CD4-positive, alpha-beta T cell treated with Interleukin-4 for 1 hour (primary cell): ENCODE measurements at regions not wholly inside any gene's neighbourhood (a gene's known extent, or its start where the extent isn't known, plus 50 kb on each side); places are given as distances from the start of the nearest gene placed in this dataset.
A peak's percentile ranks its signal among the peaks of the same experiment; 100 is the strongest.

ENCODE experiments used
- DNase-seq, 2 donors: peaks; one replicate each; pipeline ENCODE4 v3.0.0-alpha.2; 2020 to 2022

- DNase-seq, result peak in 1 of 2 donors; percentile 41
These were observed 178.8 kb downstream of the ACKR3 start for GRCh38 chr2:236748385-236748784.

DNA sequence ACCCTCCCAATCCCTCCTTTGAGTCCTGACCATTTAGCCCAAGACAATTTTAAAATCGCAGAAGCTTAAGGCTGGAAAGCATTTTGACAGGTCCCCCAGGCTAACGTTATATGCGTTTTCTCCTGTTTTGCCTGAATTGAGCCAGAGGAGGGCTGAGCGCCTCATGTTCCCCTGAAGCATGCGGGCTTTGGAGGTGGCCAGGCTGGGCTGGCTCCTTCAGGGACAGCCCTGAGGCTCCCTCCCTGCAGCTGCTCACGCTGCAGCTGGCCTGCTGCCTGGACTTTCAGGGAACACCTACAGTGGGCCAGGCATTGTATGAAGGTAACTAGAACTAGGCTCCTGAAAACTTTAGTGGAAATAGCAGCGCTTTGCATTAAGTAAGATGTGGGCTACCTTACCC, 179.2 kb downstream of the ACKR3 start:
- no peak for DNase-seq

DNA sequence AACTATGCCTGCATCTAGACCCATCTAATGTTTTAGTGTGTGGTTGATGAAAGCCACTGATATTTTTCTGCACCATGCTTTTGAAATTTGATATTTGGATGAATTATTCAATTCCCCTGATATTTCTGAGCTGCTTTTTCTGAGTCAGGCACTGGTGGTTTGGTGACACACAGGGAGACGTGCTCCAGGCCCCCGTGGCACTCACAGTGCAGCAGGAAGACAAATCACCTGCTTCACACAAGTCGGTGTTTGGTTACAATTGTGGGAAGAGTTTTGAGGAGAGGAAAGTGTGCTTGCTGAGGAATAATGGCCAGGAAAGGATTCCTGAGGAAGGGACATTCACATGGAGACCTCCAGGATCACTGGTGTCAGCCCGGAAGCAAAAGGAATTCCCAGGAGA, 179.7 kb downstream of the ACKR3 start:
- no peak for DNase-seq

DNA sequence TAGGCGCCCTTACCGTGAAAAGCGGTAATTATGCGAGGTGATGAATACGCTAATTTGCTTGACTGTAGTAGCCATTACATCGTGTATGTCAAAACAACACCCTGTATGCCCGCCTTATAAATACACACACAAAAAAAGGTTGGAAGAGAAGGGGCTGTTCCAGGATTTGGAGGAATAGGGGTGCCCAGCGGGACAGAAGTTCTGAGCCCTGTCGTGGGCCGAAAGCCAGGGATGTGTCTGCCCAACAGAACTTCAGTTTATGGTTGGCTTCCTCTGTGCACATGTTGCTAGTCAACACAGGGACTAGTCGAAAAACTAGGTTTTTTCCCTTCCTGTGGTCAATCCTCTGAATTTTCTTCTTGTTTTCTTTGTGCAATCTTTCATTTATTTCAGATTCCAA, 182.5 kb downstream of the ACKR3 start:
- no peak for DNase-seq

DNA sequence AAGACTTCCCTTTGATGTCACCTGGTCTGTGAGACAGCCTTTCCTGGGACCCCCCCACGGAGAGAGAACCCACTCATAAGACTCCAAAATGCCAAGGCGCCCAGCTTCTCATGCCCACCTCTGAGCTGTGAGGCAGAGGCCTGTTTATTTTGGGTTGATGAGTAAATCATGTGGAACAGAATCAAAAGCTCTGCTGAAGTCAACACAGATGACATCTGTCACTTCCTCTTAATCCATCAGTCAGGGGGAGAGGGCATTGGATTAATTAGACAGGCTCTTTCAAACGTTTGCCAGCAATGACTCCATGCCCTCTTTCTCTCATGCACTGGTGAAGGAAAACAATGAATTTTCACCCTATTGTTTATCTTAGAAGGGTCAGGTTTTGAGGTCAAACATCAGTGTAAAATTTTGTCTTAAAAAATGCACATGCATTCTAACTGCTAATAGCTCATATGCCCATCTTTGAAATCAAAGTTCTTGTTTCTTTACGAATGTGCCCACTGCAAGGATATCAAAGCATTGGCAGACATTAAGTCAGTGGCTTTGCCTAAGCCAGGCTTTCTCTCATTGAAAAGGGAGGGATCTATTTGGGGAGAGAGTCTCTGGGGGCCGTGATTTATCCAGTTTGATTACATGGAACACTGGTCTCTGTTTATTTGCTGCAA, 184.1 kb downstream of the ACKR3 start:
- DNase-seq, result no peak

DNA sequence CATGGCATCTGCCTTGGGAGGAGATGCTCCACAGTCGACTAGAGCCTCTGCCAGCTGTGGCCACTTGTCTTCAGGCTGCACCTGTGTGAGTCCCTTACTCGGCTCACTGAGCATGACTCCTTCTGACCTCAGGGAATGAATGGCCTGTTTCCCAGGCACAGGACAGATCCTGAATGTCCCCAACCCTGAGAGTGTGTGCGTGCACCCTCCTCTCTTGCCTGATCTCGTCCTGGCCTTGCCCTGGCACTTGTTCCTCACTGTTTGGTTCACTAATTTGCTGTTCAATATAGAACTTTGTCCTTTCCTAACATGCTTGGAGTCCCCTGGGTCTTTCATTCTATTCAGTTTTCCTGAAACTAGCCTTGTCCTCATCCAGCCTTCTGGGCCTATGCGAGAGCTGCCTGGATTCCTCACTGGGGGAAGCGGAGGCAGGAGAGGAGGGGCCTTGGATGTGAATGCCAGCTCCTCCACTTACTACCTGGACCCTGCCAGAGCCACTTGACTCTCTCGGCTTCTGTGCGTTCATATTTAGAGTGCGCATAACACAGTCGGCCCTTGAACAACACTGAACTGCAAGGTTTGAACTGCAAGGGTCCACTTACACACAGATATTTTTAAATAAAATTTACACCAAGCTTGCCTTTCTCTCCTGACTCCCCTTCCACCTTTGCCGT, 184.8 kb downstream of the ACKR3 start:
- no peak for DNase-seq

- DNase-seq, result no peak
These were observed 185.7 kb downstream of the ACKR3 start for GRCh38 chr2:236755278-236755840.

GRCh38 chr2:236758406-236758805, 188.8 kb downstream of the ACKR3 start:
- DNase-seq, result no peak

GRCh38 chr2:236760246-236760645, 190.6 kb downstream of the ACKR3 start:
- DNase-seq, result no peak

DNA sequence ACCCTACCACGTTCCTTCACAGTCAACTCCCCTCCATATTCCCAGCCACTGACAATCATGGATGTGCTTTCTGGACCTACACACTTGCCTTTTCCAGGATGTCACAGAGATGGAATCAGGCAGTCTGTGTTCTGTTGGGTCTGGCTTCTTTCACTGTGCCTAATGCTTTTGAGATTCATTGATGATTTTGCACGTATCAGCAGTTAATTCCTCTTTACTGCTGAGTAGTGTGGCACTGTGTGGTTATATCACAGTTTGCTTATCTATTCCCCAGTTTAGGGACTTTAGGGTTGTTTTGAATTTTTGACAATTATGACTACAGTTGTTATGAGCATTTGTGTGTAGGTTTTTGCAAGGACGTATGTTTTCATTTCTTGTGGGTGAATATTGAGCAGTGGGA, 191.7 kb downstream of the ACKR3 start:
- no peak for DNase-seq

- DNase-seq, result no peak
These were observed 193.0 kb downstream of the ACKR3 start for GRCh38 chr2:236762628-236763027.

DNA sequence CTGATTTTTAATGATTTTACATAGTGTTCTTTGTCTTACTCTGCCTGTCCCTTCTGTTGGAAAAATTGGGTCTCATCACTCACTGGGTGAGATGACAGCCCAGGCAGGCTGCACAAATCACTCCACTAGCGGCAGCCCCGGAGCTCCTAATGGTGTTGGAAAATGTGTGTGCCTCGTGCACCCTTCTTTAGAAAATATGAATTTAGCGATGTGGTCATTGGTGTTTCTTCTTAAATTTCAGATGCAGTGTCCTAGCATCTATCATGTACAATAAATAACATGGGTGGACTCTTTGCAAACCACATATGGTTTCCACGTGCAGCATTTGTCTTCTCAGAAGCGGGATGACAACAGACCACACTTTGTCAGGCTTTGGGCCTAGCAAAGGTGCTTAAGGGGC, 194.2 kb downstream of the ACKR3 start:
- no peak for DNase-seq

DNA sequence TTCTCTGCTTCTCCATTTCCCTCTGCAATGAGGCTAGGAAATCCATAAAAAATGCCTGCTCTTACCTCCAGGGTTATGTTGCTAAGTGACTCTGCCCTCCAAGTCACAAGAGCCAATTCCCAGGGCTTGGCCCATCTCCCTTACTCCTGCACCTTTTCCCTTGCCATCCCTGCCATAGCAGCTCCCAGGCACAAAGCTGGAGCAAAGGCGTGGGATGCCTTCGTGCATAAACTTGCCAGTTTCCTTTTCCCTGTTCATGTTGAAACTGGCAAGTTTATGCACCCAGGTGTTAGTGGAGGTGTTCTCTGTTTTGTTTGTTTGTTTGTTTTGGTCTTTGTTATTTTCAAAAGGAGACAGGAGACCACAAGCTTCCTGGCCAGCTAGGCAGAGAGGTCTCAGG, 195.1 kb downstream of the ACKR3 start:
- DNase-seq, result no peak

GRCh38 chr2:236765478-236765877, 195.9 kb downstream of the ACKR3 start:
- DNase-seq, result no peak

DNA sequence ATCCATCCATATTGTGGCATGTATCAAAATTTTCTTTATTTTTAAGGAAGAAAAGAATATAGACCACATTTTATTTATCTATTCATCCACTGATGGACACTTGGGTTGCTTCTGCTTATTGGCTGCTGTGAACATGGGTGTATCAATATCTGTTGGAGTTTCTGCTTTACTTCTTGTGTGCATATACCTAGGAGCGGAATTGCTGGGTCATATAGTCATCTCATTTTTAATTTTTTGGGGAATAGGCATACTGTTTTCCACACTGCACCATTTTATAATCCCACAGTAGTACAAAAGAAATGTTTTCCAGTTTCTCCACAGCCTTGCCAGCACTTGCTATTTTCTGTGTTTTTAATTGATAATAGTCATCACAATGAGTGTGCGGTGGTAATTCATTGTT, 197.2 kb downstream of the ACKR3 start:
- no peak for DNase-seq

DNA sequence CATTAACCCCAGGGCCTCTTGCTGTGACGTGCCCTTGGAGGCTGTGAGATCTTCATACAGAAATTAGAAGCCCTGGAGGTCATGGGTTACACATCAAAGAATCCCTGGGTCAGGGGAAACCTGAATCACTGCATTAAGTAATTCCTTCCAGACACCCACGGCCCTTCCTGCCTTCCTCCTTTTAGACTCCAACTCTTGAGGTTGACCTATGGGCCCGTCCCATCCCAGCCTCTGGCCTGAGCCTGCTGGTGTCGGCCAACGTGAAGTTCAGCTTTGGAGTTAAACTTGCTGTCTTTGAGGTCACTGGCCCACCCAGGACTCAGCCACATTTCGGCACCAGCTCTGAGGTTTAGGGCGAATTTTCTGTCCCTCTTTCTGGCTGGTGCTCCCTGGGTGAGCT, 198.3 kb downstream of the ACKR3 start:
- DNase-seq, result no peak

DNA sequence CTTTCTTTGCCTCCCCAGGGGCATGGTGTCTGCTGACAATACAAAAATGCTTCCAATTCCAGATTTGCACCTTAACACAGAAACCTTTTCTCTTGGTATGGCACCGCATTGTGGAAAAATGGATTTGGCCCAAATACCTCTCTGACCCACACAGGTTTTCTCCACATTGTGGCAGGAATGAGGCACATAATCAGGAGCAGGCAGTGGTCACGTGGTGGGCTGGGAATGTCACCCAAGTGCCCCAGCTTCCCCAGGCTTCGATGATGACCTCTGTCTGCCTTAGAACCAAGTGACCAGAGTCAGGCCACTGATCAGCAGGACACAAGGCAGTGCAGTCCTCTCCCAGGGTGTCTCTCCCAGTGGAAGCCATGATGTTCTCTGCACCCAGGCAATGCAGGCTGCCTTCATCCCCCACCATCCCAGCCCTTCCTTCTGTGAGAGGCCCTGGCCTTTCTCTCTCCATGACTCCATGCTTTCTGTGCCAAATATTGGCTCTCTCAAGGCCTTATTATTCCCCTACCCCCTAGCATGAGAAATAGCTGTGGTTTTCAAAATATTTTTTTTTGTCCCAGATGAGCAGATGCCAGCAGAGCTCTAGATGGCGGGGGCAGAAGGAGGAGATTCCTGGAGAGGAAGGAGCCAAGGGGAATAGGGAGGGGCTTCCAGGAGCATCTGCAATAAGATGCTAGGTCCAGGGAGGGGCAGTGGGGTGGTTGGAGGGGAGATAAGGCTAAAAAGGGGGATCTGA, 198.9 kb downstream of the ACKR3 start:
- DNase-seq, result no peak

DNA sequence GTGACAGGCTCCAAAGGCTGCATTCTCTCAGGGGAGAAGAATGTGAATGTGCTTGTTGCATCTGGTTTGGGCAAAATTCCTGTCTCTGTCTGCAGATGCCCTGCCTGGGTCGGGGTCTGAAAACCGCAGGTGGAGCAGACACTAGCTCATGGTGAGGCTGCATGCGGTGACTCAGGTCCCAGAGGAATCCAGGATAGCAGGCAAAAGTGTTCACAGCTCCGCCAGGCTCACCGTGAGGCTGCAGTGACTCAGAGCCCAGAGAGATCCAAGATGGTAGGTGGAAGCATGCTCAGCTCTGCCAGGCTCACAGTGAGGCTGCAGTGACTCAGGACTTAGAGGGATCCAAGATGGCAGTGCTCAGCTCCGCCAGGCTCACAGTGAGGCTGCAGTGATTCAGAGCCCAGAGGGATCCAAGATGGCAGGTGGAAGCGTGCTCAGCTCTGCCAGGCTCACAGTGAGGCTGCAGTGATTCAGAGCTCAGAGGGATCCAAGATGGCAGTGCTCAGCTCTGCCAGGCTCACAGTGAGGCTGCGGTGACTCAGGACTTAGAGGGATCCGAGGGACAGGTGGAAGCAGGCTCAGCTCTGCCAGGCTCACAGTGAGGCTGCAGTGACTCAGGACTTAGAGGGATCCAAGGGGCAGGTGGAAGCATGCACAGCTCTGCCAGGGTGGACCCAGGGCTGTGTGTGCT, 200.5 kb downstream of the ACKR3 start:
- no peak for DNase-seq

DNA sequence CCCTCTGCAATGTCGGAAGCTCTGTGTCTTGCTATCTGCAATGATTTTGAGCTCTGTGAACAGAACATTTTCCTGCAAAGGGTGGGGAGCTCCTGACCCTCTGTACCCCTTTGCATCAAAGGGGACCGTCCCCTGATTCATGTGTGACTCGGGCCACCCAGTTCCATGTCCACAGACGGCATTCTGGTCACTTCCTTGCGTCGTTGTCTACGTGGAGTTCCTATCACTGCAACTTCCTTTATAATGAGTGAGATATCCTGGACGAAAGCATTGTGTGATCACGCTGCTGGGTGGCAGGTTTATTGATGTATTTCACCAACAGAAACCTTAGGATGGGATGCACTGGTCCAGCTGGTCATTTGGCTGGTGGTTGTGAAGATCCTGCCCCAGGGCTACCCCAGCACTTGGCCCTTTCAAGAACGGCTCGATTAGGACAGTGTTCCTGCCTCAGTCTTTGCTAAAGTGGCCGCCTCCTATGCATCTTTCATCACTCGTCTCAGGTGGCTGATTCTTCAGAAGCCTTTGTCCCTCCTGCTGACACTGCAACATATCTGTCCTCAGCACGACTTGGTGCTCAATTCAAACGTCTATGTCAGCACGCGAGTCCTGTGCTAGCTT, 202.7 kb downstream of the ACKR3 start:
- DNase-seq, result no peak

GRCh38 chr2:236773206-236773605, 203.6 kb downstream of the ACKR3 start:
- DNase-seq, result no peak

GRCh38 chr2:236774171-236774570, 204.5 kb downstream of the ACKR3 start:
- no peak for DNase-seq

DNA sequence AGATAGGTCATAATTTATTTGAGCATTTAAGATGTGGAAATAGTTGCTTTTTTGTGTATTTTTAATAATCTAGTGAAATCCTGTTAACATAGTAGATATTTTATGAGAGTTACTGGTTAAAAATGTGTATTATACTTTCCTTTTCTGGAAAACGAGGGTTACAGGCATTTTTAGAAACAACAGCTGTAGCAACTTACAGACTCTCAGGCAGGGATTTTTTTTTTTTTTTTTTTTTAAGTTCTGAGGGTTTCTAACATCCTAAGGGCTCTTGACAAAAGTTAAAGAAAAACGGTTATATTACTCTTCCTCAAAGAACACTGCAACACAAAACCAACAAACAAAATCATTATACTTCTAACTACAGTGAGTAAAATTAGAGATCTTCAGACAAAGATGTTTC, 205.9 kb downstream of the ACKR3 start:
- no peak for DNase-seq

DNA sequence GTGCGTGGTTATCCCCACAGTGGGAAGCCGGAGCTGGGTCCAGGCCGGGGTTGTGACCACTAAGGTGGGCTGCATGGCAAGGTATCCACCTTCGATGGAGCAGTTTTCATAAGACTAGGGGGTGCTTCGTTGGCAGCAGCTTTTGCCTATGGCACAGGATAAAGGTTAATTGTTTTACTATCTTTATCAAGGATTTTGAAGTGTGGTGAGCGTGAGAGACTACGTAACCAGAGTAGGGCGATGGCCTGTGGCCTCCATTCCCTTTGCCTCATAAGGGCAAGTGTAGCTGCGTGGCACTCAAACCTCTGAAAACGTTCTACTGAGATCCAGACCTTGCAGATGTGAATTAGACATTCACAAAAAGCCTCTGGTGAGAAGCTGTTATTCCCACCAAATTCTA, 206.6 kb downstream of the ACKR3 start:
- no peak for DNase-seq
